HL-60 (cell line): ENCODE measurements at regions not wholly inside any gene's neighbourhood (a gene's known extent, or its start where the extent isn't known, plus 50 kb on each side); places are given as distances from the start of the nearest gene placed in this dataset.

ENCODE experiments used
- CTCF ChIP-seq: IDR thresholded peaks from one replicate; pipeline ENCODE4 v1.5.1; 2011; ENCODE audit warnings: low read length, control low read depth, inconsistent platforms; ENCODE audit not compliant: insufficient read depth
- GABPA ChIP-seq: IDR thresholded peaks from 2 replicates; pipeline ENCODE4 v1.6.1; 2012; ENCODE audit warnings: low read depth
- POLR2AphosphoS5 ChIP-seq: IDR thresholded peaks from 2 replicates; pipeline ENCODE4 v1.6.1; 2012; ENCODE audit warnings: low read depth
- REST ChIP-seq: IDR thresholded peaks from 2 replicates; pipeline ENCODE4 v1.6.1; 2012; ENCODE audit warnings: low read depth; ENCODE audit not compliant: insufficient replicate concordance
- SPI1 ChIP-seq: IDR thresholded peaks from 2 replicates; pipeline ENCODE4 v1.6.1; 2012; ENCODE audit warnings: low read depth, mild to moderate bottlenecking, borderline replicate concordance

GRCh38 chr16:59356709-59357108, 622.6 kb upstream of the GOT2 start:
- no peak for TF ChIP-seq CTCF
- TF ChIP-seq REST: no peak
- no peak for TF ChIP-seq GABPA
- TF ChIP-seq POLR2AphosphoS5: no peak
- TF ChIP-seq SPI1: no peak
